T-helper 1 cell (primary cell): ENCODE measurements at regions not wholly inside any gene's neighbourhood (a gene's known extent, or its start where the extent isn't known, plus 50 kb on each side); places are given as distances from the start of the nearest gene placed in this dataset.
A peak's percentile ranks its signal among the peaks of the same experiment; 100 is the strongest.

Source experiments
- DNase-seq, 5 donors: peaks; one replicate each; pipeline ENCODE4 v3.0.0-alpha.2; 2012 to 2020

DNA sequence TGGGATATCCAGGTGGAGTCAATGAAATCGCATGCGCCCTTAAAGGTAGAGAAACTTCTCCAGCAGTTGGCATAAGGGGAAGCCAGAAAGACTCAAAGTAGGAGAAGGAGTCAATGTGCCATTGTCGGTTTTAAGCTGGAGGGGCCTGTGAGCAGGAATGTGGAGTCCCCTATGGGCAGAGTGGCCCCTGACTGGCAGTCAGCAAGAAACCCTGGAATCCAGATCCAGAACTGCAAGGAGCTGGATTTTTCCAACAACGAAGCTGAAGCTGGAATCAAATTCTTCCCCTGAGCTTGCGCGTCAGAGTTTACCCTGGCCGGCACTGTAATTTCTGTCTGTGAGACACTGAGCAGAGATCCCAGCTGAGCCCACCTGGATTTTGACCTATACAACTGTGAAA lies 315.0 kb downstream of the DHX35 start:
- DNase-seq = no peak

DNA sequence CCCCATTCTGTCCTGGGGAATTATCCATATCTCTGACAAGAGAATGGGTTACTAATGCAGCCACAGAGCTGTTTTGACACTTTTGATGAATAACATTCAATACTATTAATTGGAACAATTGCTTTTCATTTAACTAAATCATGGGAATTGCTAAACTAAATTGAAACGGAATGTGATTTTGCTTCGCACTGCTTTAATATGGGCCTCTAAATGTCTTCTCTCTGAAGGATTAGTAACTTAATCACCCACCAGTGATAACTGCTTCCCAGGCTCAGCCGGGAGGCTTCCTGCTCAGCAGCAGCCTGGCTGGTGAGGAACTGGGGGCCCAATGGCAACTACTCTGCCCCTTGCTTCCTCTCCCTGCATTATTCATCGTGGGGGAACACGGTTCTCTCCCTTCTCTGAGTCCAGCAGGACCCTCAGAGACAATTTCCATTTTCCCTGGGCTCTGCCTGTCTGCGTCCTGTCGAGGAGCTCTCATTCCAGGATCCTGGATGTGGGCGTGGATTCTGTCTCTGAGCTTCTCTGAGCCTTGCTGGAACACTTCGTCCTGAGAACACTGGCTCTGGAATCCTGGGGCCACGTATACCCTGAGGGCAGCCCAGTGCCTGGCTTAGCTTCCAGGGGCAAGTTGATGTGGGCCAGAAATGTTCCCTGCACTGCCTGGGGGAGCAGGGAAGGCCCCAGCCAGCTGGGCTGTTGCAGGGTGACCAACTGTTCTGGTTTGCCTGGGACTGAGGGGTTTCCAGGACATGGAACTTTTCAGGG lies 308.9 kb downstream of the DHX35 start:
- DNase-seq = no peak

DNA sequence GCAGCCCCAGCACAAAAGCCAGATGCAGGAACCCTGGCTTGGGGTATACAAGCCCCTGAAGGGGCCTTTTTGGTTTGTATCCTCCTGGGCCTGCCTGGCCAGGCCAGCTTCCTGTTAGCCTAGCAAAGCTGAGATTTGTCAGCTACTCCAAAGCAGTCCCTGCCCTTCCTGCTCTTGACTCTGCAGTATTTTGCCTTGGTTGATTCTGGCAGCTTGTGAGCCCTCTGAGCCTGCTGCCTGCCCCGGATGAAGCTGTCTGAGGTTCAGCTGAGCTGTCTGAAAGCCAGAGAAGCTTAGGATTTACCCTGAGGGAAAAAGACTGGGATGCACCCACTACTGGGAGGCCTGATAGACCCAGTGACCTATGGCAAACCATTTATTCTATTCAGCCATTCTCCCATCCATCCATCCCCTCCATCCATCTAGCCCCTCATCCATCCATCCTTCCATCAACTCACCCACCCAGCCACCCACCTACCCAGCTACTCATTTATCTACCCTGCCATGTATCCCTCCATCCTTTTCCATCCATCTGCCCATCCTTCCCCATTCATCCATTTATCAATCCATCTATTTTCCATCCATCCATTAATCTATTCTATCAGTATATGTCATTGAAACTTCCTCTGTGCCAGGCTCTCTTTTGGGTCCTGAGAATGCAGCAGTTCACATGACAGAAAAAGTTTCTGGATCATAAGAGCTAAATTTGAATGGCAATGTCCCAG lies 307.5 kb downstream of the DHX35 start:
- no peak for DNase-seq

DNA sequence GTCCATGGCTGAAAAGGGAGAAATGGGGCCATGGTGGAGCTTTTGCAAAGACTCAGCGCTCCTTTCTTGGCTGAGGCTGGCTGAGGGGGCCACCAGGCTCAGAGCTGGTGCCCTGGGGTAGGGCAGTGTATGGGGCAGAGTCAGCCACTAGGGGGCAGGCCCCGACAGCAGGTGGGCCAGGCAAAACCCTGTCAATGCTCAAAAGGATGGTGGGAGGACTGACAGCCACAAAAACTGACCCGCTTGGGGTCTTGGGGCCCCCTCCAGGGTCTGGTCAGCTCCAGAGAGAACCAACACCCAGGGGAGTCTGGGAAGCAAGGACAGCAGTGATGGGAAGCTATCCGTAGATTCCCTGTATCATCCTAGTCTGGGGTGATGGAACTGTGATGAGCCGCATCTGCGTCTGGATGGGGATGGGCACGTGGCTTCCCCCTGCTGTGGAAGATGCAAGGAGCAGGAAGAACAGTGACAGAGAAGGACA lies 306.9 kb downstream of the DHX35 start:
- peak in 2 of 5 donors; percentile 12 to 18 for DNase-seq

DNA sequence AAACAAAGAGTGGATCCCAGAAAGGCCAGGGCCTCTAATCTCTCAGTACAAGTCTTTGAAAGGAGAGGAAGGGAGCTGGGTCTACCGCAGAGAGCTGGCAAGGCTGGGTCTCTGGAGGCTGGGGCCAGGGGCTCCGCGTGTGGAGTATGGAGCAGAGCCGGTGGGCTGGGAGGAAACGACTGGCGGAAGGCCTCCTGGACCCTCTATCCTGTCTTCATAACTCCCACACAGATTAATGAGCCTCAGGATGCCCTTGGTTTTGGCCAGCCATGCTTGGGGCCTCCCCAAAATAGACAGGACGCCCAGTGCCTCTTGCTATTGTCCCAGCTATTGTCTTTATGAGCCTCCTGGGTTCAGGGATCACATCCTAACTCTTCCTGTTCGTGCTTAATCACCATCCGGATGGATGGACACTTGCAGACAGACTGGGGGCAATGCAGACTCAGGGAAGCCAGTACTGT lies 306.4 kb downstream of the DHX35 start:
- DNase-seq = no peak

DNA sequence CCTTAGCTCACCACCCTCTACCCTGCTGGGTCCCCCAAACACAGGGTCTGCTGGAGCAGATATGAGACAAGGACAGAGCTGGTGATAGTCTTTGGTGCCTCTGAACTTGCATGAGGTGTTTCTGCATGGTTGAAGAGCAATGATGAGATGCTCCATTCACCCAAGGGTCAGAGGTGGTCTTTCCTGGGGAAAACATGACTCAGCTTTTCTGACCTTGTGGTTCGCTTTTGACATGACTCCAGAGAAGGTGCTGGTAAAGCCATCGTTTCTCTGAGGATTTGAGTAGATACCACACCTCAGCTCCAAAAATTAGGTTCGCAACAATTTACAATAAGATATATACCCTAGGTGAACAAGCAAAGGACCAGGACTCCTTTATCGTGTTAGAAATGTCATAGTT lies 304.8 kb downstream of the DHX35 start:
- no peak for DNase-seq

DNA sequence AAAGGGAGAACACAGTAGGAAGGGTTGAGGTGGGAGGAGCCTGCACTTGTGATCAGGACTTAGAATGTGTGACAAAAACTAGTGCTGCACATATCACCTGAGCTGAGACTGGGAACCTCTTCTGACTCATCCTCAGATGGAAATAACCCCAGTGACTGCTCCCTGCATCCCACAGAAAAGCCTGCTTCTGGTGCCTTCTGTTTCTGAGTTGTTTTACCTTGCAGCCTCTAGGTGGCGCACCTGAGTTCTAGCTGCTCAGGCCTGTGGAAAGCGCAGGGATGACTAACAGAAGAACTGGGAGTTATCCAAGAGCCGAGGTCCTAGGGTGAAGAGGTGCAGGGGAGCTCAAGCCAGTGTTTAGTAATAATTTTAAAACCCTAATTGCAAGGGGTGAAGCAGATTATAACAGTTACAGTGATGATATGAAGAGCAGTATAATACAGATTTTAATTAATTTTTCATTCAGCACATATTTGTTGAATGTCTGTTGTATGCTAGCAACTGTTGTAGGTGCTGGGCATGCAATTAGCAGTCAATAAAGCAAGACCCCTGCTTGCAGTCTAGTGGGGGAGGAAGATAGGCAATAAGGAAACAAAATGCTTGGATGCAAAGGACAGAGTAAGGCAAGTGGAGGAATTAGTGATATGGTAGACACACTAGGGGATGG lies 302.5 kb downstream of the DHX35 start:
- peak in 3 of 5 donors; percentile 11 to 25 (median 15) for DNase-seq

DNA sequence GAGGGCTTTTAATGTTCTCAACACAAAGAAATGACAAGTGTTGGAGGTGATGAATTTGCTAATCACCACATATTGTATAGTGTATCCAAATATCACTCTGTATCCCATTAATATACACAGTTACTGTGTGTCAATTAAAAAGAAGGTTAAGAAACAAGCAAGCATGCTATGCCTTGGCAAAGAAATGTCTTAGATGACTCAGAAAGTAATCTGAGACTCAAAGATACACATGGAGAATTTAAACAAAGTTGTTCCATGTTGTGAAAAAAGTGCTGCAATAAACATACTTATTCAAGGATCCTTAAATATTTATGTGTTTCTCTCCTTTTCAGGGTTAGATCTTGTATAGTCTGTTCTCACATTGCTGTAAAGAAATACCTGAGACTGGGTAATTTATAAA lies 300.9 kb downstream of the DHX35 start:
- no peak for DNase-seq

DNA sequence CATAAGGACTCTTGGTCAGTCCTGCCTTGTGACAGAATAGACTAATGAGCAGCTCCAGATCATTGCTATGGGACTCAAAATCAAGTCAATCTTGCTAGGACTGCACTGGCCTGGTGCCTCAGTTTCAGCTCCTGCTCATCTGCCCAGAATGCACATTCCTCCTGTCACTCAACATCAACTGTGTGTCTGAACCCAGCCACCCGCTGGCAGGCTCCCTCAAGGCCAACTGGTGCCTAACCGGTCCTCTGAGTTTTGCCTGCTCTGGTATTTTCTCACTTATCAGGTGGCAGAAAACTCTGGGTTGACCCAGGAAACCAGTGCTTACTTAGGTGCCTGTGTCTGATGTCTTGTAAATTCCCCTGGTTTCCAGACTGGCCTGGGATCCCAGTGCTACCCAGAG lies 297.7 kb downstream of the DHX35 start:
- no peak for DNase-seq

DNA sequence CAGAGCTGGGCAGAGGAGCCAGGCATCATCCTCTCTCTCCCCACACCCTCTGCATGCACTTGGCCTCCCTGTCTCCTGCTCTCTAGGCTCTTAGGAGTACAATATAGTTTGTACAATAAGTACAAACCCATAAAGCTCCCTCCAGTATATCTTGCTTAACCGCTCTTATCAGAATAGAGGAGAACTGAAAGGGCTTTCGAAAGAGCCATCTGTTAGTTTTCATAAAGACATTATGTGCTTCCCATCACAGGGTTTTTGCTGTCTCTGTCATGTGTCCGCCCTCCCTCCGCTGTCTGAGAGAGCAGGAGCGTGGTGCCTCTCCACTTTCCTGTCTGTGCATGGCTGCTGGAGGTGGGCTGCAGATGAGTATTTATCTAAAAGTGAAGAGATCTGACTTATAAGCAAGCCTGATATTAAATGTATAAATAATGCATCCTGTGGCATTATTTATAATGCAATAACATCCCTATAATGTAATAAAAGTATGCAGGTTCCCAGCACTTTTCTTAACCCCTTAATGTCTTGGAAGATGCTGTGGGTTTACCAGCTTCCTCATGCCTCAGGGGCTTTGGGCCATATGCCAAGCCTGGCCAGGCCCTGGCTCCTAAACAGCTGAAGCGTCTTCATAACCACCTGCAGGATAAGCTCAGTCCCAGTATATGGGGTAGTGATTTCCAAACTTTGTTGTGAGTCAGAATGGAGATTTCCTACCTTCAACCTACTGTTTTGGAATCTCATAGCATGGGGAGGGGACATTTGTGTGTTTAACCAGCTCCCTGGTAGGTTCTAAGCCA lies 297.1 kb downstream of the DHX35 start:
- no peak for DNase-seq

DNA sequence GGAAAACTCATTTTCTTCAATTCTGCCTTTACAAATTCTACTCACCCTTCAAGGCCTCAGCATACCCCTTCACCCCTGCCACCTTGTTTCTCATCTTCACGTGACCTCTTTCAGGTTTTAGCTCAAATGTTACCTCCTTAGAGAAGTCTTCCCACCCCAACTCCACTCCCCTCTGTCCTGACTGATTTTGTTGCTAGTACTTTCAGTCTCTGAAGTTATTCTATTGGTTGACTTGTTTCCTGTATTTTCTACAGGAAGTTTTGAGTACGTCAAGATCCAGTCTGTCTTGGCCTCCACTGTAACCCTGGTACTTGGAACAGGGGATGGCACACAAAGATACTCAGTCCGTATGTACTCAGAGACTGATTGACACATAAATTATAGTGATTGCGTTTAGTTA lies 296.1 kb downstream of the DHX35 start:
- no peak for DNase-seq

DNA sequence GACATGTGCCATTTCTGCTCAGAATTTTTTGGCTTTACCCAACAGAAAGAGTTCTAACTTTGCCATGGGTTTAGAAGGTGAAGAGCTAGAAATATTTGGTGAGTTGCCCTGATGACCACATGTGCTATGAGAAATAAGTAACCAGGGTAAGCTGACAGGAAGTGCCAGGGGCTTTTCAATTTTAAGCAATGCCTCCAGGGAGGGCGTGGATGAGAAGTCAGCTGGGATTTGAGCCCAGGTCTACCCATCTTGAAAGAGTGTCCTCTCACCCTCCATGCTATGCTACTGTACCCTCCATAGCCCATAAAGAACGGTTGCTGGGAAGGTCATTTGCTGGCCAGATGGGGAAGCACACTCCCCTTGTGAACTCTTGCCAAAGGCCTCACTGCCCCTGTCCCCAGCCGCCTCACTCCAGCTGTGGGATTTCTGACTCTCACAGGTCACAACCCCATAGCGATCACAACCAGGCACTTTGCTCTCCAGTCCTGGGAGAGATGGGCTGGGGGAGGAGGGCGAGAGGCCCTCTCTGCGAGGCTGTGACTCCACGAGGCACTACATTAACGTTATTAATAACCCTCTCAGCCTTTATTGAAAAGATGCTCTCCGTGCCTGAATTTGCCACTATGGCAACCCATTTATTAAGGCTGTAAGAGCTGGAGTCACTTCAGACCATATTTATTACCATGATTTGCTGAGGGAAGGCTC lies 291.1 kb downstream of the DHX35 start:
- DNase-seq = no peak

DNA sequence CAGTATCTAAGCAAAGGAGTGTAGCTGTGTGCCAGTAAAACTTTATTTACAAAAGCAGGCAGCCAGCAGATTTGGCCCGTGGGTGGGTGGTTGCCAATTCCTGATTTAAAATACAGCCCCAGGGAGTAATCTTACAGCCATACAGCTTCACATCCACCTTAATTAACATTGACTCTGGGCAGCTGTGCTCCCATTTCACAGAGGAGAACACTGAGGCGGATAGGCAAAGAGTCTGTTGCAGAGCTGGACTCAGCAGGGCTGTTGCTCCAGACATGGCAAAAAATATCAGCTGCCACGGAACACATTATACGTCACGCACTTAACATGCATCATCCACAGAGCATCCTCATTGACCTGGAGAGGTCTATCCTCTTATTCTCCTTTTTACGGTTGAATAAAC lies 289.9 kb downstream of the DHX35 start:
- DNase-seq = no peak

DNA sequence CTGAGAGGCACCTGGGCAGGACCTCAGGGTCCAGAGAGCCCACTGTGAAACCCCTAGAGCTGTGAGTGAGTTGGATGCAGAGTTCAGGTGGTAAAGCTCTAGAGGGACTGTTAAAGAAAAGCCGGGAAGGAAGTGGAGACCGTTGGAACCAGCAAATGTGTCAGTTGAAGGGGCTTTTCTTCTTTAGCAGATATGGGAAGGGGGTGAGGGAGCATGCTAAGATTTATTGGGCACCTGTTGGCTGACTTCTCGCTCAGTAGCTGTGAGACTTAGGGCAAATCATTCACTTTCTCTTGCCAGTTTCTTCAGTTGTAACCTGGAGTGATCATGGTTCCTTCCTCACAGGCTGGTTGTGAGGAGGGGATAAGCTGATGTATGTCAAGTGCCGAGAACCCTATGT lies 287.7 kb downstream of the DHX35 start:
- no peak for DNase-seq

DNA sequence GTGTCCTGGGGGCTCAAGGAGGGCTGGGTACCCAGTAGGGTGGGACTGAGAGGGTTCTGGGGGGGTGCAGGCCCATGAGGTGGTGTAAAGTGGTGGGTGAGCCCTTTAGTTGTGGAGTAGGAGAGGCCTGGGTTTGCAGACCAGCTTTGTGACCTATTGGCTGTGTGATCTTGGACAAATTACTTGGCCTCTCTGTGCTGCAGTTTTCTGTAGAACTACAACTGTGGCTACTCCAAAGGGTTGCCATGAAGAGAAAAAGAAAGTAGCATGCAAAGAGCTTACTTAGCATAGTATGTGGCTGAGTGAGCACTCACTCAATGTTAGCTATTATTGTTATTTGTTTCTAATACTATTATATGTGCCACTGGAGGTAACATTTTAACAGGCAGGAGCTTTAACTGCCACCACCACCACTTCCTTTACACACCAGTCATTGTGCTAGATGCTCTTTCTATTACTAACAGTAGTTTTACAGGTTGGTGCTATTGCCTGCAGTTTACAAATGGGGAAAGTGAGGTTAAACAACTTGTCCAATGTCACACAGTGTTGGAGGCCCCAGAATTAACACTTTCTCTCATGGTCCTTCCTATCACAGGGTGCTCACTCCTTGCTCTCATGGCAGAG lies 286.8 kb downstream of the DHX35 start:
- no peak for DNase-seq

DNA sequence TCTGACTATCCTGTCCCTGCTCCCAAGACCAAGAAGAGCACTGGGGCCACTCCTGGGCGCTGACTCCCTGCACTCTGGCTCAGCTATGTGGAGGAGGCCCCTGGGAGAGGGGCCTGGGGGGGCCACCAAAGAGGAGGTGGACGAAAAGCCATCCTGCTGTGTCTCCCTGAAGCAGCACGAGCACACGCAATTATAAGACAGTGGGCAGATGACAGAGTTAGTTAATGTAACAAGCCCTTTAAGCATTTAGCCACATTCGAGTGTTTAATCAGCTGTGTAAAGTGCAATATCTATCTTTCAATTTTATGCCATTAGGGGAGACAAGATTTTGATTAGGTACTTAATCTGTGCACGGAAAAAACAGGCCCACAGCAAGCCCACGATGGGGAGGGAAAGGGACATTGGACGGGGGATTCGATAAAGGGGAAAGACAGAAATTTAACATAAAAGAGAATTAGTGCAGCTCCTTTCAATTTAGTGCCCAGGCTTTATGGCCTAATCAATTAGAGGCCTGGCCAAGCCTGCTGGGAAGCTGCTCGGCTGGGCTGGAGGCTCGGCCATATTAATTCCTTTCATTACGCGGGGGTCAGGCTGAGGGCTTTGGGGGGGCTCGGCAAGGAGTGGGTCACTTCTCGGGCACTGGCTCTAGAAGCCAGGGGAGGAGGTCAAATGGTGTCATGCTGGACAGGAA lies 286.2 kb downstream of the DHX35 start:
- DNase-seq = no peak

DNA sequence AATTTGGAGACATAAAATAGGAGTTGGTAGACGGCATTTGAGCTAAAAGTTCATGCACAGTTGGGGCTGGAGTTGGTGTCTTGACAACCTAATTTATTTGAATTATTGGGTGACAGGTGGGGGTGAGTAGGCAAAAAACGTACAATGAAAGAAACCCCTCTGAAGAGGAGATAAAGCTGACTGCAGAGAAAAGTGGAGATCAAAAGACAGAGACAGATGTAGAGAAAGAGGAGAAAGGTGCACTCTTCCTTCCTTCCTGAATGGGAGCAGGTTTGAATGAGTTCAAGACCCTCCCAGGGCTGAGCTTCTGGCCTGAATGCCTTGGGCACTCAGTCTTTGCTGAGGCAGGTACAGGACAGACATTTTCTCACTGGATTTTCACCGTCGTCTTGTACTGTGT lies 284.3 kb downstream of the DHX35 start:
- no peak for DNase-seq

DNA sequence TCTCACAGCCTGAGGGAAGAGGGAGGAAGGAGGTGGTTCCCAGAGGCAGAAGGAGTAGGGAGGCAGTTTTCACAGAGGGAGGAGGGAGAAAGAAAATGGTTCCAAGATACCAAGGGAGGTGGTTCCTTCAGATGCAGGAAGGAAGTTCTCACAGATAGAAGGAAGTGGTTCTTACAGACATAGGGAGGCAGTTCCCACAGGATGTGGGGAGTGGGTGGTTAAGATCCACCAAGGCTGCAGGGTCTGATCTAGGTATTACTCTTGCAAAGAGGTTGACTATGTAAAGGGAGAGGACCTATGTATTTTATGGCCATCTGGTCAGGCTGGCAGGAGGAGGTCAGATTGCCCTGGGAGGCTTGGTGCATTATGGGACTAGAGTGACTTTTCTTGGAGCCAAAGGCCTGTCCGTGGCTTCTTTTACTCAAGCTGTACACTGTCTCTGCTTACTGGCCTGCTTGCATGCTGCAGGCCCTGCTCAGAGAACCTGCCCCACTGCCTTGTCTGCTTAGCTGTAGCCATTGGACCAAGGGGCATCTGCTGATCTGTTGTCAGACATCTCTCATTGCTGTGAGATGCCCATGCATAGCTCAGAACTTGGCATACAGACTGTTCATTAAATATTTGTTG lies 283.7 kb downstream of the DHX35 start:
- DNase-seq = peak in 1 of 5 donors; percentile 4

DNA sequence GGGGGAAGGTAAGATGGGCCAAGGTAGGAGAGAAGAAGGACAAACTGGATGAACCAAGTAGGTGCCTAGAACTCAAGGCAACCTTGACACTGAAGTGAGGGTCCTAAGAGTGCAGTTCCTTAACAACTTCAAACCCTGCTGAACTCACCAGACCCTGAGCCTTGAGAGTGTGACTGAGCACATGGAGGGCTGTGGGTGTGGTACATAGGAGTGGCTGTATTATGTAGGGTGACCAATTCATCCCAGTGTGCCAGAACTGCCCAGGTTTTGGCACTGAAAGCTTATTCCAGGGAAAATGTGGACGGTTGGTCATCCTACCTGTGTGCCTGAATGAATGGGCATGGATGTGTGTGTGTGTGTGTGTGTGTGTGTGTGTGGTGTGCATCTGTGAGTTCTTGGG lies 281.8 kb downstream of the DHX35 start:
- no peak for DNase-seq

DNA sequence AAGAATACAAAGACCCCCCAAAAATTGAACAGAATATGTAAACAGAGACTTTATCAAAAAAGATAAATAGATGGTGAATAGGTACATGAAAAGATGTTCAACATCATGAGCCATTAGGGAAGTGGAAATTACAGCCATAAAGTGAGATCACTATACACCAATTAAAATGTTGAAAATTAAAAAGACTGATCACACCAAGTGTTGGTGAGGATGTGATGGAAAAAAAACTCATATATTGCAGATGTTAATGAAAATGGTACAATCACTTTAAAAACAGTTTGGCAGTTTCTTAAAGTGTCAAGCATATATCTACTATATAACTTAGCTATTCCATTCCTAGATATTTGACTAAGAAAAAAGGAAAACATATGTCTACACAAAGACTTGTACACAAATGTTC lies 280.5 kb downstream of the DHX35 start:
- no peak for DNase-seq
